ENCODE measurements at regions not wholly inside any gene's neighbourhood (a gene's known extent, or its start where the extent isn't known, plus 50 kb on each side); places are given as distances from the start of the nearest gene placed in this dataset.

- no peak overlapping the region for H3K4me3 ChIP-seq (ENCODE audit: low read depth, low read length)
- TF ChIP-seq CTCF (conservative IDR thresholded peaks at IDR 0.05; ENCODE audit: low read depth, low read length) = no peak
- DNase-seq (ENCODE audit: low read depth) = peak; percentile 55
Observed at GRCh38 chr4:121256887-121257466, 92.9 kb upstream of the TNIP3 start.

DNA sequence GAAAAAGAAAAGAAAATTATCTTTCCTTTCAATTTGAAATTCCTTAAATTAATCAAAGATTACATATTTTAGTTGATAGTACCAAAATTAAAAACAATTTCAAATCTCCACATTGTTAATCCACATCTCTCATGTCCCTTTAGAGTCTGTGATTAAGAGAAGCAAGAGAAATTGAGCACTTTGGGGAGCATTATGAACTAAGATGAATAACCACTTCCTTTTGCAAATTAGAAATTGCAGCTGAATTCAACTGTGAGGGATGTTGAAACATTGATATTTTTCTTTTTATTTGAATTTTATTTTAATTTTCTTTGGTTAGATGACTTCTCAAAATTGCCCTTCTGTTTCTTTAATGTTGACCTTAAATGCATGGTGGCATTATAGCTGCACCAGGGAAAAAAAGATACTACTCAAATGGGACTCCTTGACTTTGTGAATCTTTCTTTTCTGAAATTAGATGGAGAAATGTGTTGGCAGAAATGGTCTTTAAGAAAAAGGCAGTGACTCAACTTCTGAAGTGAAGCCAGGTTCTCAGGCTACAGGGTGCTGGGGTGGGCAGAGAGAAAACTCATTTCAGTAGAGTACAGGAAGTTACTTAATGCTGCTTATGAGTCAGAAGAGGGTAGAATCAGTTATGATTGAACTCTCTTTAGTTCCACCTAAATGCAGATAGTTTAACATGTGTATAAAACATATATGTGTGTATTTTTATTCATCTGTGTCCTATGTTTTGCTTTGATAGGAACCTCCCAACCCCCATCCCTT lies 92.0 kb upstream of the TNIP3 start:
- H3K4me3 ChIP-seq (ENCODE audit: low read depth, low read length) = no peak overlapping the region
- peak; percentile 96 for DNase-seq (ENCODE audit: low read depth)
- TF ChIP-seq CTCF (conservative IDR thresholded peaks at IDR 0.05; ENCODE audit: low read depth, low read length) = no peak

GRCh38 chr4:121253961-121254360 lies 89.8 kb upstream of the TNIP3 start:
- TF ChIP-seq CTCF (conservative IDR thresholded peaks at IDR 0.05; ENCODE audit: low read depth, low read length) = no peak
- no peak for DNase-seq (ENCODE audit: low read depth)
- H3K4me3 ChIP-seq (ENCODE audit: low read depth, low read length) = no peak overlapping the region

- TF ChIP-seq CTCF (conservative IDR thresholded peaks at IDR 0.05; ENCODE audit: low read depth, low read length) = peak; percentile 89
- no peak overlapping the region for H3K4me3 ChIP-seq (ENCODE audit: low read depth, low read length)
Observed at GRCh38 chr4:121252224-121252806, 88.2 kb upstream of the TNIP3 start.

GRCh38 chr4:121248747-121249146 lies 84.6 kb upstream of the TNIP3 start:
- TF ChIP-seq CTCF (conservative IDR thresholded peaks at IDR 0.05; ENCODE audit: low read depth, low read length) = no peak
- DNase-seq (ENCODE audit: low read depth) = no peak

More at GRCh38 chr4:121252224-121252806, 88.2 kb upstream of the TNIP3 start:
- peak; percentile 86 for DNase-seq (ENCODE audit: low read depth)

DNA sequence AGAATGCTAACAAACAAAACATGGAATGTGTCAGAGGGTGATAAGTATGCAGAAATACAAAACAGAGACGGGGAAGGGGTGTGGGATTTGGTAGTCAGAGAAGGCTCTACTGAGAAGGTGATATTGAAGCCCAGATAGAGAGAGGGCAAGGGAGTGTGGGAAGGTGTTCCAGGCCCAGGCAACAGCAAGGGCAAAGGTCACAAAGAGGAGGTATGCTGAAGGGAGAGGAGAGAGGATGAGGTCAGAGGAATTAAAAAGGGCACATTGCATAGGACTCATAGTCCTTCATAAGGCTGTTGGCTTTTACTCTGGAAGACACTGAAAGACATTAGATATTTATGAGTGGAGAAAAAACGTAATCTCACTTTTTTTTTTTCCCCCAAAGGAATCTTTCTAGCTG lies 82.6 kb upstream of the TNIP3 start:
- TF ChIP-seq CTCF (conservative IDR thresholded peaks at IDR 0.05; ENCODE audit: low read depth, low read length) = no peak
- no peak overlapping the region for H3K4me3 ChIP-seq (ENCODE audit: low read depth, low read length)
- no peak for DNase-seq (ENCODE audit: low read depth)

More at GRCh38 chr4:121248747-121249146, 84.6 kb upstream of the TNIP3 start:
- H3K4me3 ChIP-seq (ENCODE audit: low read depth, low read length) = no peak overlapping the region

Data from choroid plexus epithelial cell (primary cell).